WI38 (cell line): ENCODE measurements at regions not wholly inside any gene's neighbourhood (a gene's known extent, or its start where the extent isn't known, plus 50 kb on each side); places are given as distances from the start of the nearest gene placed in this dataset.

Source experiments
- H3K4me3 ChIP-seq: 2 replicates; pipeline ENCODE4 v1.5.1; 2011; ENCODE audit warnings: low read depth, mild to moderate bottlenecking, control low read depth, low read length
- TF ChIP-seq, protein P1 (sequence below): IDR thresholded peaks from 2 replicates; pipeline ENCODE4 v1.5.1; 2012; ENCODE audit warnings: low read depth, mild to moderate bottlenecking, control low read depth, low read length

- TF ChIP-seq, protein P1, sequence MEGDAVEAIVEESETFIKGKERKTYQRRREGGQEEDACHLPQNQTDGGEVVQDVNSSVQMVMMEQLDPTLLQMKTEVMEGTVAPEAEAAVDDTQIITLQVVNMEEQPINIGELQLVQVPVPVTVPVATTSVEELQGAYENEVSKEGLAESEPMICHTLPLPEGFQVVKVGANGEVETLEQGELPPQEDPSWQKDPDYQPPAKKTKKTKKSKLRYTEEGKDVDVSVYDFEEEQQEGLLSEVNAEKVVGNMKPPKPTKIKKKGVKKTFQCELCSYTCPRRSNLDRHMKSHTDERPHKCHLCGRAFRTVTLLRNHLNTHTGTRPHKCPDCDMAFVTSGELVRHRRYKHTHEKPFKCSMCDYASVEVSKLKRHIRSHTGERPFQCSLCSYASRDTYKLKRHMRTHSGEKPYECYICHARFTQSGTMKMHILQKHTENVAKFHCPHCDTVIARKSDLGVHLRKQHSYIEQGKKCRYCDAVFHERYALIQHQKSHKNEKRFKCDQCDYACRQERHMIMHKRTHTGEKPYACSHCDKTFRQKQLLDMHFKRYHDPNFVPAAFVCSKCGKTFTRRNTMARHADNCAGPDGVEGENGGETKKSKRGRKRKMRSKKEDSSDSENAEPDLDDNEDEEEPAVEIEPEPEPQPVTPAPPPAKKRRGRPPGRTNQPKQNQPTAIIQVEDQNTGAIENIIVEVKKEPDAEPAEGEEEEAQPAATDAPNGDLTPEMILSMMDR = no peak
- no peak overlapping the region for H3K4me3 ChIP-seq
Observed at GRCh38 chr3:89698208-89698830, 590.9 kb downstream of the EPHA3 start.

GRCh38 chr3:89699229-89699628, 591.8 kb downstream of the EPHA3 start:
- no peak overlapping the region for H3K4me3 ChIP-seq
- TF ChIP-seq, protein P1 = no peak

DNA sequence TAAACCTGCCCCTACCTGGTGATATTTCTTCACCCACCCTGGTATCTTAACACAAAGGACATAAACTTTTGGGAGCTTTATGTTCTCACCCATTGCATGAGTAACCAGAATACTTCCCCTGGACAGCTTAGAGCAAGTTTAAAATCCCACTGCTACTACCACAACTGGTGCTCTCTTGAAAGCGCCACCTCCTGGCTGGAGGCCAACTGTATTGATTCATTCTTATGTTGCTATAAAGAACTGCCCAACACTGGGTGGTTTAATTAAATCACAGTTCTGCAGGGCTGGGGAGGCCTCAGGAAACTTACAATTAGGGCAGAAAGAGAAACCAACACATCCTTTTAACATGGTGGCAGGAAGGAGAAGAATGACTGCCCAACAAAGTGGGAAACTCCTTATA, 592.4 kb downstream of the EPHA3 start:
- H3K4me3 ChIP-seq = no peak overlapping the region
- TF ChIP-seq, protein P1 = no peak

GRCh38 chr3:89702404-89702803, 595.0 kb downstream of the EPHA3 start:
- TF ChIP-seq, protein P1 = no peak
- no peak overlapping the region for H3K4me3 ChIP-seq

- no peak overlapping the region for H3K4me3 ChIP-seq
- TF ChIP-seq, protein P1 = no peak
Observed at GRCh38 chr3:89713196-89713595, 605.8 kb downstream of the EPHA3 start.

GRCh38 chr3:89714237-89714636, 606.8 kb downstream of the EPHA3 start:
- no peak overlapping the region for H3K4me3 ChIP-seq
- TF ChIP-seq, protein P1 = no peak

DNA sequence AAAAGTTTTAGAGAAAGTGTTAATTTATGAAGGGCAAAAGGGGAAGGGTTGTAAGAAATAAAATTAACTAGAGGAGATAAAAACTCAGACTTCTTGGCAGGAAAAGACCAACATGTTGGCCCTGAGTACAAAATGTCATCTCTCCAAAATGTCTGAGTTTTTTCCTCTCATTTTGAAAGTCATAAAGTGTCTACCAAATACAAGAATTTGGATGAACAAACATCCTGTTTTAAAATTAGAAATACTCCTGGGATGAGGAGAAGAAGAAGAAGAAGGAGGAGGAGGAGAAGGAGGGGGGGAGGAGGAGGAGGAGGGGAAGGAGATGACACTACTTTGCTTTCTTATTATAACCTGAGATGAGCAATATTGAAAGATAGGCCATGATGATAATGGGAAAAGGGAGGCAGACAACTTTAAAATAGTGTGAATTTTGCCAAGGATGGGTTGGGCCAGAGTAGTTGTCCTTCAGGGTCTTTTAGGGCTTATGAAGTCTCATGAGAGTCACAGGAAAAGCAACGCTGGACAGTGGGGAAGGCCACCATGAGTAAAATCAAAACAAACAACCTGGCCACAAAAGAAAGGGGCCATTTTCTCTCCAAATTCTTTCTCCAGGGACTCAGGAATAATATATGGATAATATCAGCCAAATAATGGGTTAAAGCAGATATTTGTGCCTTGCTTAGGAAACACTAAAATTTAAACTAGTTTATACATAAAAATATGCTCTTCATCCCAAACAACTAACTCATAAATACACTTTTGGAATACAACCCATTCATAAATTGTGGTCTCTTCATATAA, 632.9 kb downstream of the EPHA3 start:
- no peak overlapping the region for H3K4me3 ChIP-seq
- TF ChIP-seq, protein P1 = no peak
